Neuronal stem cell (in vitro differentiated cells): ENCODE measurements at regions not wholly inside any gene's neighbourhood (a gene's known extent, or its start where the extent isn't known, plus 50 kb on each side); places are given as distances from the start of the nearest gene placed in this dataset.
"Not testable (repeated sequence)": the region's sequence is repeated elsewhere in the genome, so short reads cannot be mapped to it uniquely, and the experiment has no call there.

Experiments
- DNase-seq: peaks from one replicate; pipeline ENCODE4 v3.0.0-alpha.2; 2013; ENCODE audit warnings: low spot score
- H2AFZ ChIP-seq: one replicate; pipeline ENCODE4 v1.6.1; 2013; ENCODE audit warnings: mild to moderate bottlenecking, low read length, inconsistent platforms
- H2AK5ac ChIP-seq: 2 replicates; pipeline ENCODE4 v1.6.1; 2013; ENCODE audit warnings: low read depth, mild to moderate bottlenecking, inconsistent platforms, low read length, moderate library complexity, mixed read lengths
- H2BK120ac ChIP-seq: 2 replicates; pipeline ENCODE4 v1.6.1; 2013; ENCODE audit warnings: low read depth, mild to moderate bottlenecking, inconsistent platforms, low read length, moderate library complexity, mixed read lengths
- H2BK12ac ChIP-seq: one replicate; pipeline ENCODE4 v1.6.1; 2013; ENCODE audit warnings: low read length, inconsistent platforms
- H2BK15ac ChIP-seq: 2 replicates; pipeline ENCODE4 v1.6.1; 2013; ENCODE audit warnings: mild to moderate bottlenecking, low read length, inconsistent platforms, mixed read lengths
- H2BK5ac ChIP-seq: one replicate; pipeline ENCODE4 v1.6.1; 2013; ENCODE audit warnings: inconsistent platforms, mild to moderate bottlenecking, low read length, moderate library complexity
- H3K14ac ChIP-seq: one replicate; pipeline ENCODE4 v1.6.1; 2013; ENCODE audit warnings: low read length, inconsistent platforms
- H3K18ac ChIP-seq: 2 replicates; pipeline ENCODE4 v1.6.1; 2013; ENCODE audit warnings: low read length, inconsistent platforms
- H3K23ac ChIP-seq: 2 replicates; pipeline ENCODE4 v1.6.1; 2013; ENCODE audit warnings: low read depth, mild to moderate bottlenecking, mixed read lengths, low read length, inconsistent platforms; ENCODE audit not compliant: poor library complexity
- H3K27ac ChIP-seq: replicated peaks from 3 replicates; pipeline ENCODE4 v1.5.1; 2013; ENCODE audit warnings: low read length, inconsistent platforms
- H3K27me3 ChIP-seq, 3 experiments: 2 replicates each; pipeline ENCODE4 v1.6.1; 2013; ENCODE audit warnings: low read length in 3 of 3, mild to moderate bottlenecking in 2 of 3, inconsistent platforms in 1 of 3, low read depth in 1 of 3, mixed read lengths in 1 of 3, moderate library complexity in 1 of 3; ENCODE audit not compliant: control insufficient read depth in 3 of 3, insufficient read depth in 3 of 3
- H3K36me3 ChIP-seq, 2 donors: replicated peaks in 1 of 2; 2 replicates each; pipeline ENCODE4 v1.6.1; 2013; ENCODE audit warnings: low read length in 2 of 2; ENCODE audit not compliant: control insufficient read depth in 2 of 2, insufficient read depth in 2 of 2
- H3K4ac ChIP-seq: 2 replicates; pipeline ENCODE4 v1.6.1; 2013; ENCODE audit warnings: inconsistent platforms, mild to moderate bottlenecking, low read length, moderate library complexity
- H3K4me1 ChIP-seq, 2 donors: 1 replicate in 1 of 2; 2 replicates in 1 of 2; pipeline ENCODE4 v1.6.1; 2013; ENCODE audit warnings: low read length in 2 of 2, low read depth in 1 of 2; ENCODE audit not compliant: control insufficient read depth in 2 of 2, insufficient read depth in 1 of 2
- H3K4me2 ChIP-seq: one replicate; pipeline ENCODE4 v1.6.1; 2013; ENCODE audit warnings: mild to moderate bottlenecking, low read length, inconsistent platforms; ENCODE audit not compliant: insufficient read depth, poor library complexity, severe bottlenecking
- H3K4me3 ChIP-seq, 2 donors: 2 replicates each; pipeline ENCODE4 v1.5.1; 2013; ENCODE audit warnings: low read length in 2 of 2, mild to moderate bottlenecking in 2 of 2, inconsistent platforms in 1 of 2, moderate library complexity in 1 of 2
- H3K79me1 ChIP-seq: one replicate; pipeline ENCODE4 v1.6.1; 2013; ENCODE audit warnings: low read depth, mild to moderate bottlenecking, inconsistent platforms, low read length, moderate library complexity
- H3K9ac ChIP-seq: one replicate; pipeline ENCODE4 v1.6.1; 2013; ENCODE audit warnings: mild to moderate bottlenecking, low read depth, low read length, inconsistent platforms; ENCODE audit not compliant: poor library complexity
- H3K9me3 ChIP-seq, 2 donors: replicated peaks in 1 of 2; 2 replicates each; pipeline versions ENCODE3 to v1.6.1; 2013; ENCODE audit warnings: low read length in 2 of 2, mild to moderate bottlenecking in 2 of 2, inconsistent platforms in 1 of 2, low read depth in 1 of 2, mixed read lengths in 1 of 2, moderate library complexity in 1 of 2; ENCODE audit not compliant: control insufficient read depth in 2 of 2, insufficient read depth in 1 of 2
- H4K8ac ChIP-seq: one replicate; pipeline ENCODE4 v1.6.1; 2013; ENCODE audit warnings: low read depth, mild to moderate bottlenecking, inconsistent platforms, low read length, moderate library complexity
- H4K91ac ChIP-seq: one replicate; pipeline ENCODE4 v1.6.1; 2013; ENCODE audit warnings: low read length, low read depth, mild to moderate bottlenecking, inconsistent platforms; ENCODE audit not compliant: poor library complexity
- WGBS, 2 donors: extraction: QIAGEN DNeasy Blood & Tissue Kit; methylation state at CpG; one replicate each; pipeline ENCODE4 v1.1.7; 2013; ENCODE audit warnings: missing lambda C conversion rate in 2 of 2, mixed read lengths in 1 of 2; ENCODE audit not compliant: insufficient read length in 2 of 2, insufficient replicate concordance in 1 of 2; ENCODE audit errors: extremely low coverage in 2 of 2; 5-methylcytosine and 5-hydroxymethylcytosine counted together

DNA sequence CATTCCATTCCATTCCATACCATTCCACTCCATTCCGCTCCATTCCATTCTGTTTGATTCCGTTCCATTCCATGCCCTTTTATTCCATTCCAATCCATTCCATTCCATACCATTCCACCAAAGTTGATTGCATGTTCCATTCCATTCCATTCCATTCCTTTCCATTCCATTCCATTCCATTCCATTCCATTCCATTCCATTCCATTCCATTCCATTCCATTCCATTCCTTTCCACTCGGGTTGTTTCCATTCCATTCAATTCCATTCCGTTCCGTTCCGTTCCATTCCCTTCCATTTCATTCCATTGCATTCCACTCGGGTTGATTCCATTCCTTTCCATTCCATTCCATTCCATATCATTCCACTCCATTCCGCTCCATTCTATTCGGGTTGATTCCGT is 152.7 kb downstream of the CWH43 start:
- H3K4me3 ChIP-seq = not testable (repeated sequence)

GRCh38 chr4:49139513-49139912 is 153.4 kb downstream of the CWH43 start:
- not testable (repeated sequence) for H3K14ac ChIP-seq, H3K18ac ChIP-seq, H4K8ac ChIP-seq, H2BK15ac ChIP-seq, H3K4me3 ChIP-seq, H3K4me1 ChIP-seq, H2BK5ac ChIP-seq, H3K36me3 ChIP-seq, H3K4me2 ChIP-seq, H3K9ac ChIP-seq, H3K27me3 ChIP-seq, H4K91ac ChIP-seq, H2BK120ac ChIP-seq, H2BK12ac ChIP-seq, H2AFZ ChIP-seq, H3K4ac ChIP-seq, H2AK5ac ChIP-seq, H3K23ac ChIP-seq, H3K79me1 ChIP-seq, H3K9me3 ChIP-seq, H3K27ac ChIP-seq, DNase-seq
- WGBS, 2 donors = no CpG with 5 or more reads among the region's 8 CpGs

More for the DNA sequence above, 152.7 kb downstream of the CWH43 start:
- H3K79me1 ChIP-seq, H4K8ac ChIP-seq, DNase-seq, H3K4ac ChIP-seq, H2BK120ac ChIP-seq, H3K27me3 ChIP-seq, H4K91ac ChIP-seq, H3K4me1 ChIP-seq, H2BK5ac ChIP-seq, H3K36me3 ChIP-seq, H2BK15ac ChIP-seq, H3K14ac ChIP-seq, H3K23ac ChIP-seq, H2AK5ac ChIP-seq, H2BK12ac ChIP-seq, H3K9ac ChIP-seq, H3K9me3 ChIP-seq, H2AFZ ChIP-seq, H3K18ac ChIP-seq, H3K27ac ChIP-seq, H3K4me2 ChIP-seq: not testable (repeated sequence)
- WGBS, 2 donors = 100% methylated on average over 1 of the region's 10 CpGs; no CpG with 5 or more reads in 1 of the 2 donors

DNA sequence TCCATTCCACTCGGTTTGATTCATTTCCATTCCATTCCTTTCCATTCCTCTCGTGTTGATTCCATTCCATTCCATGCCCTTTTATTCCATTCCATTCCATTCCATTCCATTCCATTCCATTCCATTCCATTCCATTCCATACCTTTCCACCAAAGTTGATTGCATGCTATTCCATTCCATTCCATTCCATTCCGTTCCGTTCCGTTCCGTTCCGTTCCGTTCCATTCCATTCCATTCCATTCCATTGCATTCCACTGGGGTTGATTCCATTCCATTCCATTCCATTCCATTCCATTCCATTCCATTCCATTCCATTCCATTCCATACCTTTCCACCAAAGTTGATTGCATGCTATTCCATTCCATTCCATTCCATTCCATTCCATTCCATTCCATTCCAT is 154.3 kb downstream of the CWH43 start:
- not testable (repeated sequence) for H3K18ac ChIP-seq, H3K27me3 ChIP-seq, H3K4me3 ChIP-seq, H2AK5ac ChIP-seq, H3K36me3 ChIP-seq, H3K4me2 ChIP-seq, H3K27ac ChIP-seq, DNase-seq, H2AFZ ChIP-seq, H3K9me3 ChIP-seq, H3K4me1 ChIP-seq, H2BK120ac ChIP-seq, H2BK15ac ChIP-seq, H2BK5ac ChIP-seq, H3K14ac ChIP-seq, H2BK12ac ChIP-seq, H3K23ac ChIP-seq, H4K8ac ChIP-seq, H3K4ac ChIP-seq, H3K9ac ChIP-seq, H3K79me1 ChIP-seq, H4K91ac ChIP-seq
- WGBS, 2 donors = no CpG with 5 or more reads among the region's 8 CpGs

- not testable (repeated sequence) for H2BK12ac ChIP-seq, H4K8ac ChIP-seq, H3K9me3 ChIP-seq, H3K9ac ChIP-seq, H3K79me1 ChIP-seq, H4K91ac ChIP-seq, H2AFZ ChIP-seq, H2BK120ac ChIP-seq, H2BK15ac ChIP-seq, H3K23ac ChIP-seq, H3K4me2 ChIP-seq, H3K14ac ChIP-seq, H3K4me1 ChIP-seq, H3K27me3 ChIP-seq, H3K18ac ChIP-seq, H3K4ac ChIP-seq, H3K27ac ChIP-seq, H2AK5ac ChIP-seq, DNase-seq, H3K4me3 ChIP-seq, H2BK5ac ChIP-seq, H3K36me3 ChIP-seq
- WGBS, 2 donors = no CpG with 5 or more reads among the region's 8 CpGs
These were observed 155.9 kb downstream of the CWH43 start for GRCh38 chr4:49141955-49142354.
